HEK293 (cell line): ENCODE measurements at regions not wholly inside any gene's neighbourhood (a gene's known extent, or its start where the extent isn't known, plus 50 kb on each side); places are given as distances from the start of the nearest gene placed in this dataset.

Experiments
- TCF7L2 ChIP-seq: IDR thresholded peaks from 2 replicates; pipeline ENCODE4 v1.6.1; 2011; ENCODE audit warnings: low read depth, mild to moderate bottlenecking, inconsistent platforms, low read length, moderate library complexity, borderline replicate concordance
- ZNF48 ChIP-seq: fragments of 450-650 bp; formaldehyde crosslinking; IDR thresholded peaks from 2 replicates; pipeline ENCODE4 v1.5.1; 2016; ENCODE audit warnings: missing biosample characterization, missing genetic modification characterization

DNA sequence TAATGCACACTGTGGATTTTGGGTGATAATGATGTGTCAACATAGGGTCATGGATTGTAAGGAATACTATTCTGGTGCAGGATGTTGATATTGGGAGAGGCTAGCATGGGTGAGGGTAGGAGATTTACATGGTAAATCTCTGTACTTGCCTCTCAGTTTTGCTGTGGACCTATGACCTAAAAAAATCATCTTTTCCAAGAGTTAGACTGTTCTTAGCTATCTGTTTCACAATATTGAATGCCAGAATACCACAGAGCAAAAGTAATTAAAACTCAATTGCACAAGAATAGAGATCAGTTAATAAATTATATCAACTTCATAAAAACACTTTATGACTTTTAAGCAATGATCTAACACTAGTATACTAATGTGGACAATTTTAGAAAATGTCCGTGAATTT lies 651.6 kb downstream of the HTR1A start:
- no peak for TF ChIP-seq TCF7L2
- TF ChIP-seq ZNF48 (tag by site-specific recombination), result no peak
